Peyer's patch (tissue), 4 donors: ENCODE measurements at regions not wholly inside any gene's neighbourhood (a gene's known extent, or its start where the extent isn't known, plus 50 kb on each side); places are given as distances from the start of the nearest gene placed in this dataset.

ENCODE experiments used
- DNase-seq, 3 donors: peaks; one replicate each; pipeline ENCODE4 v3.0.0-alpha.2; 2017 to 2019
- H3K27ac ChIP-seq, 4 donors: fragments of 200-600 bp; sonication (generic); one replicate each; pipeline ENCODE4 v1.5.1; 2016 to 2019
- H3K27me3 ChIP-seq, 2 donors: fragments of 200-600 bp; sonication (generic); one replicate each; pipeline ENCODE4 v1.5.1; 2019
- H3K36me3 ChIP-seq, 3 donors: fragments of 200-600 bp; sonication (generic); one replicate each; pipeline ENCODE4 v1.5.1; 2016 to 2019
- H3K4me1 ChIP-seq, 4 donors: fragments of 200-600 bp; sonication (generic); one replicate each; pipeline ENCODE4 v1.5.1; 2016 to 2019
- H3K4me3 ChIP-seq, 4 donors: fragments of 200-600 bp; sonication (generic); 1 replicate in 3 of 4; 2 replicates in 1 of 4; pipeline ENCODE4 v1.5.1; 2016 to 2019; ENCODE audit warnings: mild to moderate bottlenecking in 1 of 4
- H3K9me3 ChIP-seq, 4 donors: fragments of 200-600 bp; sonication (generic); one replicate each; pipeline ENCODE4 v1.5.1; 2016 to 2019; ENCODE audit warnings: mild to moderate bottlenecking in 1 of 4
- POLR2A ChIP-seq, 2 donors: fragments of 450-650 bp; IDR thresholded peaks; one replicate each; pipeline ENCODE4 v1.5.1; 2017; ENCODE audit warnings: antibody characterized with exemption in 2 of 2, mild to moderate bottlenecking in 2 of 2, moderate library complexity in 2 of 2
- TF ChIP-seq, protein P1 (sequence below), 6 experiments: fragments of 450-650 bp in 4 of 6; fragments of 200-600 bp in 2 of 6; sonication (generic) in 1 of 6; IDR thresholded peaks; one replicate each; pipeline ENCODE4 v1.5.1; 2017 to 2019; ENCODE audit warnings: antibody characterized with exemption in 6 of 6, mild to moderate bottlenecking in 3 of 6, moderate library complexity in 1 of 6

DNA sequence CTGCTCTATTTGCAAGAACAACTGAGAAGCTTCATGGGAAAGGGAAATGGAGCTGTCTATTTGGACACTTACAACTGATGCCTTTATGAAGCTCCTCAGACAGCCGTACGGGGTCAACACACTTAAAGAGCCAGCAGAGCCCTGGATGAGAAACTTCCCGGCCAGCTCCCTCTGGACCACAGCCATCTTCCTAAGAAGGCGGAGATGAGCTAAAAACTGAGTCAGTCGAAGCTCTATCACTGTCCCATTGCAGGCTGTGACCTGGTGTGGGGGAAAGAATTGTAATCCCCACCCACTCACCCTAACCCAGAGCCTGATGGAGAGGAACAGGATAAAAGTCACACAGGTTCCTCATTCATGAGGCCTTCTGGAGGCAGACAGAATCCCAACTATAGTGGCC, 360.4 kb upstream of the JARID2 start:
- DNase-seq = no peak
- H3K27ac ChIP-seq = no peak overlapping the region
- TF ChIP-seq POLR2A (IDR thresholded peaks at IDR 0.05) = no peak
- TF ChIP-seq, protein P1, sequence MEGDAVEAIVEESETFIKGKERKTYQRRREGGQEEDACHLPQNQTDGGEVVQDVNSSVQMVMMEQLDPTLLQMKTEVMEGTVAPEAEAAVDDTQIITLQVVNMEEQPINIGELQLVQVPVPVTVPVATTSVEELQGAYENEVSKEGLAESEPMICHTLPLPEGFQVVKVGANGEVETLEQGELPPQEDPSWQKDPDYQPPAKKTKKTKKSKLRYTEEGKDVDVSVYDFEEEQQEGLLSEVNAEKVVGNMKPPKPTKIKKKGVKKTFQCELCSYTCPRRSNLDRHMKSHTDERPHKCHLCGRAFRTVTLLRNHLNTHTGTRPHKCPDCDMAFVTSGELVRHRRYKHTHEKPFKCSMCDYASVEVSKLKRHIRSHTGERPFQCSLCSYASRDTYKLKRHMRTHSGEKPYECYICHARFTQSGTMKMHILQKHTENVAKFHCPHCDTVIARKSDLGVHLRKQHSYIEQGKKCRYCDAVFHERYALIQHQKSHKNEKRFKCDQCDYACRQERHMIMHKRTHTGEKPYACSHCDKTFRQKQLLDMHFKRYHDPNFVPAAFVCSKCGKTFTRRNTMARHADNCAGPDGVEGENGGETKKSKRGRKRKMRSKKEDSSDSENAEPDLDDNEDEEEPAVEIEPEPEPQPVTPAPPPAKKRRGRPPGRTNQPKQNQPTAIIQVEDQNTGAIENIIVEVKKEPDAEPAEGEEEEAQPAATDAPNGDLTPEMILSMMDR (IDR thresholded peaks at IDR 0.05) = no peak
- peaks cover 0 to 7% (median 0%) of the 10 kb centered on the region in 4 donors for H3K4me1 ChIP-seq
- H3K36me3 ChIP-seq = no peaks in the 10 kb centered on the region
- H3K4me3 ChIP-seq = no peak overlapping the region
- H3K27me3 ChIP-seq = no peaks in the 10 kb centered on the region
- no peaks in the 10 kb centered on the region for H3K9me3 ChIP-seq

GRCh38 chr6:14887181-14887580, 358.7 kb upstream of the JARID2 start:
- peaks cover 0 to 7% (median 0%) of the 10 kb centered on the region in 4 donors for H3K4me1 ChIP-seq
- no peaks in the 10 kb centered on the region for H3K27me3 ChIP-seq
- DNase-seq = no peak
- H3K36me3 ChIP-seq = no peaks in the 10 kb centered on the region
- TF ChIP-seq, protein P1 (IDR thresholded peaks at IDR 0.05) = no peak
- TF ChIP-seq POLR2A (IDR thresholded peaks at IDR 0.05) = no peak
- H3K4me3 ChIP-seq = no peak overlapping the region
- no peak overlapping the region for H3K27ac ChIP-seq
- H3K9me3 ChIP-seq = no peaks in the 10 kb centered on the region

GRCh38 chr6:14887986-14888574, 357.8 kb upstream of the JARID2 start:
- Histone ChIP-seq H3K27ac (no peak overlapping the region), H3K27me3 (no peaks in the 10 kb centered on the region), H3K9me3 (no peaks in the 10 kb centered on the region), H3K4me3 (no peak overlapping the region), H3K4me1 (peaks cover 0 to 7% (median 0%) of the 10 kb centered on the region in 4 donors), H3K36me3 (no peaks in the 10 kb centered on the region)
- TF ChIP-seq, protein P1 (IDR thresholded peaks at IDR 0.05) = no peak
- TF ChIP-seq POLR2A (IDR thresholded peaks at IDR 0.05) = no peak
- DNase-seq = no peak

DNA sequence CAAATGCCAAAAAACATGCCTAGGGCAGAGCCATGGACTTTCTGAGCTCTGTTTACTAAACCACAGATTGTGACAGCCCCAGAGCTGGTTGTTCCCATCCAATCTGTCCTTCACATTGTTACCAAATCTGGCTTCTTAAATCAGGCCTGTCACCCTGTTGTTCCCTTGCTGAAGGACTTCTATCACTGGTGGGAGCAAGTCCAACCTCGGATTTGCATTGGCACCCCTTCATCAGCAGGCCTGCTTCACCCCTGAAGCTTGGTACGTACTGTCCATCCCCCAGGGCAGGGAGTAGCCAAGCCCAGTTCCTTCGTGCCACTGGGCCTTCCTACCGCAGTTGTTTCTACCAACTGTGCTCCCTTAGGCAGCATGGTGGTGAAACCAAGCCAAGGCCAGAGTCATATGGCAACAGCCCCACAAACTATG, 357.3 kb upstream of the JARID2 start:
- Histone ChIP-seq H3K36me3 (no peaks in the 10 kb centered on the region), H3K27me3 (no peaks in the 10 kb centered on the region), H3K27ac (no peak overlapping the region), H3K4me3 (no peak overlapping the region), H3K9me3 (no peaks in the 10 kb centered on the region), H3K4me1 (peaks cover 0 to 7% (median 0%) of the 10 kb centered on the region in 4 donors)
- no peak for DNase-seq
- TF ChIP-seq, protein P1 (IDR thresholded peaks at IDR 0.05) = no peak
- TF ChIP-seq POLR2A (IDR thresholded peaks at IDR 0.05) = no peak

GRCh38 chr6:14889188-14889587, 356.7 kb upstream of the JARID2 start:
- Histone ChIP-seq H3K4me3 (no peak overlapping the region), H3K9me3 (no peaks in the 10 kb centered on the region), H3K27ac (no peak overlapping the region), H3K4me1 (peaks cover 0 to 7% (median 0%) of the 10 kb centered on the region in 4 donors), H3K36me3 (no peaks in the 10 kb centered on the region), H3K27me3 (no peaks in the 10 kb centered on the region)
- no peak for DNase-seq
- TF ChIP-seq, protein P1 (IDR thresholded peaks at IDR 0.05) = no peak
- no peak for TF ChIP-seq POLR2A (IDR thresholded peaks at IDR 0.05)
